GM10266 (cell line): ENCODE measurements at regions not wholly inside any gene's neighbourhood (a gene's known extent, or its start where the extent isn't known, plus 50 kb on each side); places are given as distances from the start of the nearest gene placed in this dataset.

ENCODE experiments used
- DNase-seq: peaks from one replicate; pipeline ENCODE4 v3.0.0; 2012; ENCODE audit errors: extremely low spot score
- TF ChIP-seq, protein P1 (sequence below): IDR thresholded peaks from 2 replicates; pipeline ENCODE4 v1.5.1; 2012; ENCODE audit warnings: mild to moderate bottlenecking, low read depth; ENCODE audit not compliant: control insufficient read depth, insufficient read depth; ENCODE audit errors: missing control alignments

DNA sequence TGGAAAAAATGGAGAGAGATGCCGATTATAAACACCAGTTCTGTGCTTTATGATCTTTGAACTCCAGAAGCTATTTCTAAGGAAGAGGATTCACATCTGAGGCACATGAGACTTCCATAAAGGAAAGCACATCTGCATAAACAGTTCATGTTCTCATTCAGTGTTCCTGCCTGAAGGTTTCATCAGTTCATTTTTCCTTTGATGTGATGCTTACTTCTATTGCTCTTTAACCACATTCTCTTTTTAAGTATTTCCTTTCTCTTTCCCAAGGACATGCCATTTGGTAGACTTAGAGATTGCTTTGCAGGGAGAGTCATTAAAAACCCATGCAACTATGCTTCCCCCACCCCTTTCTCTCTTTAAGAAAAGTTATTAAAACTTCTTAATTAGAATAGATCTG, 387.0 kb upstream of the FLRT2 start:
- DNase-seq: no peak
- TF ChIP-seq, protein P1, sequence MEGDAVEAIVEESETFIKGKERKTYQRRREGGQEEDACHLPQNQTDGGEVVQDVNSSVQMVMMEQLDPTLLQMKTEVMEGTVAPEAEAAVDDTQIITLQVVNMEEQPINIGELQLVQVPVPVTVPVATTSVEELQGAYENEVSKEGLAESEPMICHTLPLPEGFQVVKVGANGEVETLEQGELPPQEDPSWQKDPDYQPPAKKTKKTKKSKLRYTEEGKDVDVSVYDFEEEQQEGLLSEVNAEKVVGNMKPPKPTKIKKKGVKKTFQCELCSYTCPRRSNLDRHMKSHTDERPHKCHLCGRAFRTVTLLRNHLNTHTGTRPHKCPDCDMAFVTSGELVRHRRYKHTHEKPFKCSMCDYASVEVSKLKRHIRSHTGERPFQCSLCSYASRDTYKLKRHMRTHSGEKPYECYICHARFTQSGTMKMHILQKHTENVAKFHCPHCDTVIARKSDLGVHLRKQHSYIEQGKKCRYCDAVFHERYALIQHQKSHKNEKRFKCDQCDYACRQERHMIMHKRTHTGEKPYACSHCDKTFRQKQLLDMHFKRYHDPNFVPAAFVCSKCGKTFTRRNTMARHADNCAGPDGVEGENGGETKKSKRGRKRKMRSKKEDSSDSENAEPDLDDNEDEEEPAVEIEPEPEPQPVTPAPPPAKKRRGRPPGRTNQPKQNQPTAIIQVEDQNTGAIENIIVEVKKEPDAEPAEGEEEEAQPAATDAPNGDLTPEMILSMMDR: no peak

DNA sequence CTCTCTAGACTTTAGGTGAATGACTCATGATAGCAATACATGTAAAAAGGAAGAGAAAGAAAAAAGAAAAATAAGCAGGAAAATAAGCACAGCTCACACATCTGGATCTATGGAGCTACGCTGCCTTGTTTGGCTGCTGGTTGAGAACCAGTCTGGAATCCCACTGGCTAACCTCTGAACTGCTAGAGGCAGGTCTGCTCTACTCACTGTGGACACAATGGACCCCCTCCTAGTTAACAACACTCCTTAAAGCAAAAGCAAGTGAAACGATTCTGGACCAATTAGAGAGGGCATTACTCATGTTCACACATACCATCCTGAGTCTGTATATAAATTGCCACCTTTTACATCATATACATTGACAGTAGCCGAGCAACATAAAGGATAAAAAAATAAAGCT, 383.2 kb upstream of the FLRT2 start:
- TF ChIP-seq, protein P1: no peak
- DNase-seq: no peak

DNA sequence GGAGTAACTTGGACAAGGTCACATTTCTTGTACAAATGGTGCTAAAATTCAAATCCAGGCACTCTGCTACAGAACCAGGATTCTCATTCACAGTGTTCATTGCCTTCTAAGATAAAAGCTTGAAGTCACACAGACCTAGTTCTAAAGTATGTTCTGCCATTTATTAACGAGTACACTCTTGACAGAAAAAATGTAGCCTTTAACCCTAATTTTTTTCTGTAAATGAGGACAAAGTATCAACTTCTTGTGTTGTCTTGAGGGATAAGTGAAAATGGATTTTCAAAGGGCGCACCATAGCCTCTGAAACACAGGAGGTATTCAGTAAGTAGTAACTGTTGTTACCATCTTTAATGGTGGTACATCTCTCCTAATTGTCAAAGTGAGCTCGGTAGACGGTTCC, 379.8 kb upstream of the FLRT2 start:
- TF ChIP-seq, protein P1: no peak
- DNase-seq: no peak

DNA sequence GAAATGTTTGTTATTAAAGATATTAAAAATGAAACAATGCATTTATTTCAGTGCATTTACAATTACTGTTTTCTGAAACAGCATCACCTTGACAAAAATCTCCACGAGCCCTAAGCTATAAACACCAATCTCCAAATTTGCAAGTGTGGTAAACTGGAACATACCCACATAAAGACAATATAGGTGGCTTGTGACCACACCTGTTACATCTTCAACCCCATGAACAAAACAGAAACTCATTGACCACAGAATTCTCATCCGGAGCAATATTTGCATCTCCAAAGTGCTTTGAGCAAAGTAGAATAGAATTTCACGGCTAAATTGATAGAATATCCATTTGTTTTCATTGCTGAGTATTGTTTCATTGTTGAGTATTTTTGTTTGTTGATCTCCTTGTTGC, 375.2 kb upstream of the FLRT2 start:
- TF ChIP-seq, protein P1: no peak
- DNase-seq: no peak

DNA sequence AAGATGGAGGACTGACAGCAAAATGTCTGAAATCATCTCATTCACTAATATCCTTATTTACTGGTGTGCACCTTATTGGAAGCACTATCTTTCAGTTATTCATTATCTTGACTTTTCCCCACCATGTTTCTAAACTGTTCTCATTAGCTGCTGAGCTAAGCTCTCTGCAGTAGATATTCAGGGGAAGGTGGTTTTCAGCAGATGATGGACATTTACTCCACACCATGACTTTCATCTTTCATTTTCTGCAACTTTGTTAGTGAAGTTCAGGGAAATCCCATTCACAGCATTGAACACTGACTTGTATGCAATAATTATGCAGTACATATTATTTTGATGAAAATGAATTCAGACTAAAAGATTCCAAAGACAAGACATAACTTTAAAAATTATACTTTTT, 373.6 kb upstream of the FLRT2 start:
- TF ChIP-seq, protein P1: no peak
- no peak for DNase-seq

DNA sequence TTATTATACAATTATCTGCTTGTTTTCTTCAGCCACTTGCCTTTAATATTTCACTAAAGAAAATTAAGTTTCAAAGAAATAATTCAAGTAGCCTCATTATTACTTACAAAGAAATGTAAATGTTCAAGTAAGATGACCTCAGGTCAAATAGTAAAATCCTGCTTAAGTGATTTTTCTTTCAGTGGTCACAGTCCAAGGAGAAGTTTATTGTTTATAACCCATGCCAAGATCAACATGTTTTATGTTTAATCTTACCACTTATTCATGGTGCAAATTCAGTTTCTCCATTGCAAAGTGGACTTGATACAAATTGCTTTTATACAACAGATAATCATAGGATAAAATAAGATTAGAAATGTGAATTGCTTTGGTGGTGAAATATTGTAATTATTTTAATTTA, 370.2 kb upstream of the FLRT2 start:
- no peak for DNase-seq
- TF ChIP-seq, protein P1: no peak

DNA sequence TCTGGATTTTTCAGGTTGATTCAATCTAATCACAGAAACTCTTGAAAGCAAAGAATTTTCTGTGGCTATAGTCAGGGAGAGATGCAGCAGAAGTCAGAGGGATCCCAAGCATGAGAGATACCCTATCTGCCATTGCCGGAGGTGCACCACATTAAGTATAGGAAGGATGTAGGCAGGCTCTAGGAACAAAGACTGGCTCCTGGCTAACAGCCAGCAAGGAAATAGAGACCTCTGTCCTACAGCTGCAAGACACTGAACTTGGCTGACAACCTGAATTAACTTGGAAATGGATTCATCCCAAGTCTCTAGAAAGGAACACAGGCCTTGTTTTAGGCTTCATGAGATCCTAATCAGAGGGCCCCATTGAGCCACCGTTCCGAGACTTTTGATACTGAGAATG, 364.9 kb upstream of the FLRT2 start:
- TF ChIP-seq, protein P1: no peak
- DNase-seq: no peak
